HEK293 (cell line): ENCODE measurements at regions not wholly inside any gene's neighbourhood (a gene's known extent, or its start where the extent isn't known, plus 50 kb on each side); places are given as distances from the start of the nearest gene placed in this dataset.

ENCODE experiments used
- ZBTB7A ChIP-seq: fragments of 450-650 bp; formaldehyde crosslinking; IDR thresholded peaks from 2 replicates; pipeline ENCODE4 v1.5.1; 2016; ENCODE audit warnings: low read depth, missing biosample characterization, missing genetic modification characterization
- ZNF354C ChIP-seq: fragments of 450-650 bp; formaldehyde crosslinking; IDR thresholded peaks from 2 replicates; pipeline ENCODE4 v1.5.1; 2016; ENCODE audit warnings: missing biosample characterization, missing genetic modification characterization, low read depth, borderline replicate concordance
- ZNF549 ChIP-seq: fragments of 450-650 bp; IDR thresholded peaks from 2 replicates; pipeline ENCODE4 v1.5.1; 2018; ENCODE audit warnings: missing biosample characterization, missing genetic modification characterization, mild to moderate bottlenecking, inconsistent platforms, moderate library complexity
- ZNF585B ChIP-seq: fragments of 450-650 bp; formaldehyde crosslinking; IDR thresholded peaks from 2 replicates; pipeline ENCODE4 v1.5.1; 2016; ENCODE audit warnings: missing biosample characterization, missing genetic modification characterization
- ZNF785 ChIP-seq: fragments of 450-650 bp; formaldehyde crosslinking; IDR thresholded peaks from 2 replicates; pipeline ENCODE4 v1.5.1; 2016; ENCODE audit warnings: missing biosample characterization, missing genetic modification characterization
- TF ChIP-seq, protein P1 (sequence below): fragments of 450-650 bp; formaldehyde crosslinking; IDR thresholded peaks from 2 replicates; pipeline ENCODE4 v1.5.1; 2016; ENCODE audit warnings: missing biosample characterization, missing genetic modification characterization

GRCh38 chr9:92234514-92234913, 59.0 kb downstream of the IARS1 start:
- TF ChIP-seq, protein P1, sequence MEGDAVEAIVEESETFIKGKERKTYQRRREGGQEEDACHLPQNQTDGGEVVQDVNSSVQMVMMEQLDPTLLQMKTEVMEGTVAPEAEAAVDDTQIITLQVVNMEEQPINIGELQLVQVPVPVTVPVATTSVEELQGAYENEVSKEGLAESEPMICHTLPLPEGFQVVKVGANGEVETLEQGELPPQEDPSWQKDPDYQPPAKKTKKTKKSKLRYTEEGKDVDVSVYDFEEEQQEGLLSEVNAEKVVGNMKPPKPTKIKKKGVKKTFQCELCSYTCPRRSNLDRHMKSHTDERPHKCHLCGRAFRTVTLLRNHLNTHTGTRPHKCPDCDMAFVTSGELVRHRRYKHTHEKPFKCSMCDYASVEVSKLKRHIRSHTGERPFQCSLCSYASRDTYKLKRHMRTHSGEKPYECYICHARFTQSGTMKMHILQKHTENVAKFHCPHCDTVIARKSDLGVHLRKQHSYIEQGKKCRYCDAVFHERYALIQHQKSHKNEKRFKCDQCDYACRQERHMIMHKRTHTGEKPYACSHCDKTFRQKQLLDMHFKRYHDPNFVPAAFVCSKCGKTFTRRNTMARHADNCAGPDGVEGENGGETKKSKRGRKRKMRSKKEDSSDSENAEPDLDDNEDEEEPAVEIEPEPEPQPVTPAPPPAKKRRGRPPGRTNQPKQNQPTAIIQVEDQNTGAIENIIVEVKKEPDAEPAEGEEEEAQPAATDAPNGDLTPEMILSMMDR (tag by site-specific recombination): no peak
- no peak for TF ChIP-seq ZNF585B (tag by site-specific recombination)
- no peak for TF ChIP-seq ZNF354C
- TF ChIP-seq ZNF549: no peak
- no peak for TF ChIP-seq ZBTB7A (tag by site-specific recombination)
- TF ChIP-seq ZNF785 (tag by site-specific recombination): no peak
